Panc1 (cell line): ENCODE measurements at regions not wholly inside any gene's neighbourhood (a gene's known extent, or its start where the extent isn't known, plus 50 kb on each side); places are given as distances from the start of the nearest gene placed in this dataset.

ENCODE experiments used
- ATAC-seq: fragments of 200-7000 bp; cut with Tn5 transposase; 2 replicates; pipeline ENCODE4 v1.9.1; 2020; ENCODE audit warnings: mild to moderate bottlenecking, moderate library complexity
- BruUV-seq: library from RNA; stranded (reverse); fragments of 400-500 nt; replicated peaks from 2 replicates; lab custom pipeline; 2021; lab: Mats Ljungman, UMichigan
- CTCF ChIA-PET: fragments of 300-600 bp; sonication (Branson Sonifier 250); formaldehyde crosslinking; loops from one replicate; lab custom pipeline; 2022; ENCODE audit warnings: antibody characterized with exemption; lab: Charles Lee
- POLR2A ChIA-PET: fragments of 300-600 bp; sonication (Branson Sonifier 250); formaldehyde crosslinking; loops from one replicate; lab custom pipeline; 2022; ENCODE audit warnings: antibody characterized with exemption; lab: Charles Lee
- DNase-seq: peaks from one replicate; pipeline ENCODE4 v3.0.0-alpha.2; 2010; ENCODE audit warnings: low read depth, low spot score
- H3K27ac ChIP-seq: 2 replicates; pipeline ENCODE4 v1.5.1; 2011; ENCODE audit warnings: mild to moderate bottlenecking, low read length, inconsistent platforms
- H3K27me3 ChIP-seq: fragments of 200-500 bp; sonication (Bioruptor generic); 2 replicates; pipeline ENCODE4 v1.6.0; 2014; ENCODE audit warnings: low read length, inconsistent platforms; ENCODE audit not compliant: control insufficient read depth, insufficient read depth
- H3K36me3 ChIP-seq: fragments of 200-500 bp; sonication (Bioruptor generic); 2 replicates; pipeline ENCODE4 v1.5.1; 2014; ENCODE audit warnings: inconsistent platforms, mild to moderate bottlenecking, low read length, moderate library complexity; ENCODE audit not compliant: control insufficient read depth, insufficient read depth
- H3K4me1 ChIP-seq: 2 replicates; pipeline ENCODE4 v1.5.1; 2011; ENCODE audit warnings: inconsistent platforms, mild to moderate bottlenecking, low read length, moderate library complexity; ENCODE audit not compliant: control insufficient read depth, insufficient read depth
- H3K4me3 ChIP-seq, 2 experiments: 2 replicates each; pipeline ENCODE4 v1.5.1; 2011 to 2012; ENCODE audit warnings: low read depth in 2 of 2, low read length in 2 of 2, mild to moderate bottlenecking in 2 of 2, inconsistent platforms in 1 of 2, moderate library complexity in 1 of 2
- H3K9me3 ChIP-seq: fragments of 200-500 bp; sonication (Bioruptor generic); 2 replicates; pipeline ENCODE4 v1.5.1; 2014; ENCODE audit warnings: low read depth, mild to moderate bottlenecking, inconsistent platforms, low read length, moderate library complexity; ENCODE audit not compliant: control insufficient read depth, insufficient read depth
- CTCF ChIP-seq: fragments of 450-650 bp; IDR thresholded peaks from 2 replicates; pipeline ENCODE4 v1.5.1; 2017; ENCODE audit warnings: mild to moderate bottlenecking
- POLR2AphosphoS5 ChIP-seq: IDR thresholded peaks from 2 replicates; pipeline ENCODE4 v1.6.1; 2012; ENCODE audit warnings: mild to moderate bottlenecking, low read depth, low read length, moderate library complexity
- REST ChIP-seq, 2 experiments: IDR thresholded peaks; 2 replicates each; pipeline ENCODE4 v1.6.1; 2011 to 2012; ENCODE audit warnings: low read depth in 2 of 2, control low read depth in 1 of 2, low read length in 1 of 2, mild to moderate bottlenecking in 1 of 2, moderate library complexity in 1 of 2; ENCODE audit not compliant: insufficient read depth in 1 of 2
- SIN3A ChIP-seq: IDR thresholded peaks from 2 replicates; pipeline ENCODE4 v1.6.1; 2012; ENCODE audit warnings: low read depth, mild to moderate bottlenecking, low read length, moderate library complexity, borderline replicate concordance; ENCODE audit not compliant: insufficient read depth
- TCF7L2 ChIP-seq: IDR thresholded peaks from 2 replicates; pipeline ENCODE4 v1.6.1; 2011; ENCODE audit warnings: mild to moderate bottlenecking, low read depth, low read length, inconsistent platforms
- in situ Hi-C: cut with HindIII; loops from 2 replicates; pipeline ENCODE4 v1.10.0; 2016; ENCODE audit warnings: low sequenced_read_pairs, low pct_unique_long_range_greater_than_20kb
- intact Hi-C: fragments of 100-400 bp; cut with micrococcal nuclease; formaldehyde crosslinking; loops from one replicate; pipeline ENCODE4 v1.10.0; 2022; ENCODE audit not compliant: unreplicated experiment

- no peak overlapping the region for H3K4me3 ChIP-seq
- ATAC-seq (no peak), DNase-seq (no peak)
- no peaks in the 10 kb centered on the region for H3K27me3 ChIP-seq
- in situ Hi-C loops (no loop called here), intact Hi-C loops (no loop called here)
- H3K36me3 ChIP-seq, result no peaks in the 10 kb centered on the region
- TF ChIP-seq SIN3A, result no peak
- TF ChIP-seq TCF7L2, result no peak
- TF ChIP-seq REST (IDR thresholded peaks at IDR 0.05; ENCODE audit: insufficient read depth in 1 of 2, low read depth in 2 of 2, low read length in 1 of 2), result no peak
- TF ChIP-seq POLR2AphosphoS5, result no peak
- no peak for TF ChIP-seq CTCF
- ChIA-PET POLR2A (no interaction called here), CTCF (no interaction called here)
- no TSS peak for BruUV-seq
- H3K9me3 ChIP-seq, result no peaks in the 10 kb centered on the region
- H3K4me1 ChIP-seq, result no peaks in the 10 kb centered on the region
- H3K27ac ChIP-seq, result no peak overlapping the region
Observed at GRCh38 chr13:78169386-78169785, 250.8 kb upstream of the EDNRB start.

GRCh38 chr13:78168981-78169380 is 250.3 kb upstream of the EDNRB start:
- no TSS peak for BruUV-seq
- DNase-seq (no peak), ATAC-seq (no peak)
- no peaks in the 10 kb centered on the region for H3K27me3 ChIP-seq
- TF ChIP-seq TCF7L2 (no peak), CTCF (no peak), REST (IDR thresholded peaks at IDR 0.05; ENCODE audit: insufficient read depth in 1 of 2, low read depth in 2 of 2, low read length in 1 of 2) (no peak), SIN3A (no peak), POLR2AphosphoS5 (no peak)
- in situ Hi-C loops (no loop called here), intact Hi-C loops (no loop called here)
- H3K9me3 ChIP-seq, result no peaks in the 10 kb centered on the region
- no peak overlapping the region for H3K4me3 ChIP-seq
- no peak overlapping the region for H3K27ac ChIP-seq
- CTCF ChIA-PET, result no interaction called here
- H3K36me3 ChIP-seq, result no peaks in the 10 kb centered on the region
- POLR2A ChIA-PET, result no interaction called here
- H3K4me1 ChIP-seq, result no peaks in the 10 kb centered on the region
